HG02943 (cell line): ENCODE measurements at regions not wholly inside any gene's neighbourhood (a gene's known extent, or its start where the extent isn't known, plus 50 kb on each side); places are given as distances from the start of the nearest gene placed in this dataset.
A peak's percentile ranks its signal among the peaks of the same experiment; 100 is the strongest.
"Not testable (repeated sequence)": the region's sequence is repeated elsewhere in the genome, so short reads cannot be mapped to it uniquely, and the experiment has no call there.

Experiments
- ATAC-seq: cut with Tn5 transposase; IDR thresholded peaks from one replicate; pipeline ENCODE4 v1.9.1; 2021; ENCODE audit warnings: mild to moderate bottlenecking, low read depth, moderate library complexity; ENCODE audit not compliant: unreplicated experiment

DNA sequence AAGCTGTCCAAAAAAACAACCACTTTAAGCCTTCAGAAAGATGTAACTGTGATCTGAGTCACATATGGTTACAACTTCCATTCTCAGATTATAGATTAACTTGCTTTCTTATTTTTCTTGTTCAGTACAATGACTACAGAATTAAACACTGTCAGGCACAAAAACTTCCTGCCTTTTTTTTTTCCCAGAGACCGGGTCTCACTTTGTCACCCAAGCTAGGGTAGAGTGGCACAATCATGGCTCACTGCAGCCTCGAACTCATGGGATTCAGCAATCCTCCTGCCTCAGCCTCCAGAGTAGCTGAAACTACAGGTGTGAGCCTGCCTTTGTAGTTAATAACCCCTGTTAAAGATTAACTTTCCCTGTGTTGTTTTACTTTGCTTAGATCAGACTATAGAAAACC is 163.2 kb downstream of the AVL9 start:
- ATAC-seq: peak; percentile 64

- no peak for ATAC-seq
These were observed 162.7 kb downstream of the AVL9 start for GRCh38 chr7:32658034-32658433.

DNA sequence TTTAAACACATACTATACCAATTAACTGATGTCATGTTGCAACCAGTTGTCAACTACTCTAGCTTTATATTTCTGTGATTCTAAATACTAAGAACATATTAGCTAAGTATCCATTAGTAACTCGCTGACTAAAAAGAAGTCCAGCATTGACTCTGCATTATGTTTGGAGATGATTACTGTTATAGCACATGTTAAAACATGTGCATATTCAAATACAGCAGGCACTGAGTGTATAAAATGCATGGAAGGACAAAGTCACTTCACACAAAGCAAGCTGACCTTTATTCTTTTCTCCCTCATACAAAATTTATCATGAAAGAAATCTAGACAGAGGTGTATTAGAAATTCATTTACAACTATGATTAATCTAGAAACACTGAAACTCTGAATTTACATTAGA is 159.3 kb downstream of the AVL9 start:
- not testable (repeated sequence) for ATAC-seq

DNA sequence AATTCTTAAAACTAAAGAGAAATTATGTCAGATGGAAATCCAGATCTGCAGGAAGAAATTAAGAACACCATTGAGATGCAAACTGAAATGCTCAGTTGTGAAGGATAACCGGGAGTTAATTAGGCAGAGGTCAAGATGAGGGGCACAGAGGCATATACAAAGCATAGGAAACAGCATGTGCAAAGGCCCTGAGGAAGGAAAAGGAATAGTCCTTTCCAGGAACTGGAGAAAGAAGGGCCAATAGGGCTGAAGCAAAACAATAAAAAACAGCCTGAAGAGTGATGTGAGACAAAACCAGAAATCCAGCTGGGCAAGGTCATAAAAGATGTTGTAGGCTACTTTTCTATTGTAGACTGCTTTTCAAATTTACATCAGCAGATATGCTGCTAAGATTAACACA is 155.1 kb downstream of the AVL9 start:
- not testable (repeated sequence) for ATAC-seq

DNA sequence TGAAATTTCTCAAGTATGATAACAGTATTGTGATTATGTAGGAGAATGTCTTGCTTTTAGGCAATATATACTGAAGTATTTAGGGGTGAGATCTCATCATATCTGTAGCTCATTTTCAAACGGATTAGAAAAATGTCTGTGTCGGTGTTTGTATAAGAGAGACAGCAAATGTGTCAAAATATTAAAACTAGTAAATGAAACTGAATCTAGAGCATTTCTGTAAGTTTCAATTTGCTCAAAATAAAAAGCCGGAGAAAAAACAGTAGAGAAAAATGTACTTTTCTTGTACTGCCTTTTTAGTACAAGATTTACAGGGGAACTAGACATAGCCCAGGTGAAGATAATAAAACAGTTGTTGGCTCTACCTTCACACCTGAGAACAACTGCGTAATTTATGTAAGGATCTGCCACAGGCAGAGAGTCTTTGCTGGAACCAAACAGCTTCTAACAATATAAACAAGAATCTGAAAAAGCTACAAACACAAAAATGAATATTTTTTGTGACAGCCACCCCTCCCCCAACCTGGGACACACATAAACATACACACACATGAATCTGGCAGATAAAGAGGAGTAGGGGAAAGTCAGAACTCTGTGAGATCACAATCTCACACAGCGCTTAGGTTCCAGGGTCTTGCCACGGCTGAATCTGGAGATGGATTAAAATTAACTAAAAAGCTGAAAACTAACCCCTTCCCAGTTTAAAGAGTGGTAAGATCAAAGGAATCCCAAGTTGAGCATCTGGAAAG is 153.3 kb downstream of the AVL9 start:
- ATAC-seq: no peak

- not testable (repeated sequence) for ATAC-seq
These were observed 150.0 kb downstream of the AVL9 start for GRCh38 chr7:32645255-32645654.

DNA sequence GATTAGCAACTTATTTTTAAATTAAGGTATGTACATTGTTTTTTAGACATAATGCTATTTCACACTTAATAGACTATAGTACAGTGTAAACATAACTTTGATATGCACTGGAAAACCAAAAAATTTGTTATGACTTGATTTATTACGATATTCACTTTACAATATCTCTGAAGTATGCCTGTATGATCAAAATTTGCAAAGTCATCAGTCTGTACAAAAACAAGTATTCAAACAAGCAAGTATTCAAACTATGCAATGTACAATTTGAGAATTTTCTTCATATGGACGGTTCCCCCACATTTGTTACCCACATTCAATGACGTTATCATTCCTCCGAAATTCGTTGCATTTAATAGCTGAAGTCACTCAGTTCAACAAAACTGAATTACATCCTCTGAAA is 147.9 kb downstream of the AVL9 start:
- ATAC-seq: no peak

DNA sequence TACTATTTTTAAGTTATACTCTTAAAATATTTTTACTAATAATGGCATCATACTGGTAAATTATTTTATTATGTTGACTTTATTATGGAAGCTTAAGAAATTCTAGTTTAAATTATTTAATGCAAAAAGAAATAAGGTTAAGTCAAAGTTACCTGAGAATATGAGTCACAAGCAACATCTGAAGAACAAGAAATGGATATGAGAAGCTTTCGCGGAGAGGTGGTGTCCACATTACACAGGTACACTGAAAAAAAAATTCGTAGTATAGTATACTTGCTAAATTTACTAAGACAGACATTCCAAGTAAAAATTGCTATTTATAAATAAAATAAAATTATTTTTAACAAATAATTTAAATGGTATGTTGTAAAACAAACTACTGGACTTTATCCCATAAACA is 143.8 kb downstream of the AVL9 start:
- no peak for ATAC-seq

DNA sequence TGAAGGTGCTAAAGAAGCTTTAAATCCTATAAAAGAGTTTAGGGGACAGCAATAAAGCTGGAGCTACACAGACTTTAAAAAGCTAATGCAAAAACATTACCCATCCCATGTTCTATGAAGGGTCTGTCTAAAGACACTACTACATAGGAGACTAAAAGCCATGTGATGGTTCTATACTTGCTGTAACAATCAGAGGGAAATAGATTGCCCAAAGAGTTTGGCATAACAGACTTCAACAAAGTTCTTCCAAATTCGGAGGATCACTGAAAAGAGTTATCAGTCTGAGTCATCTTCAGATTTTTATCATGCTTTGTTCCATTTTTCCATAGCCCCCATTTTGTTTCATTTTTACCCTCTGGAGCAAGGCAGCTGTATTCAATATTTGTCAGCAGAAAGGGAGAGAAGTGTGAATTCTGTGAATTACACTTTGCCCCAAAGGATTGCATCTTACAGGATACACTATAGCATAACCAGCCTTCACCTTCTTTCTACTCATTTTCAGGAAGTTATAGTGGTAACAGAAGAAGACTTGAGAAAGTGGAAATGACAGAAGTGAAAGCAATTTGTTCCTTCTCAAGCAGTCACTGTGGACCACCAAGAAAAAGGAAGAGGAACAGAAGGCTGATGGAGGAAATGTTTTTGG is 143.3 kb downstream of the AVL9 start:
- peak; percentile 87 for ATAC-seq
